ENCODE measurements at regions not wholly inside any gene's neighbourhood (a gene's known extent, or its start where the extent isn't known, plus 50 kb on each side); places are given as distances from the start of the nearest gene placed in this dataset.
"Not testable (repeated sequence)": the region's sequence is repeated elsewhere in the genome, so short reads cannot be mapped to it uniquely, and the experiment has no call there.

- DNase-seq, result no peak
Observed at GRCh38 chr2:175872721-175873120, 129.3 kb downstream of the LNPK start.

- no peak for DNase-seq
Observed at GRCh38 chr2:175872005-175872348, 130.1 kb downstream of the LNPK start.

- no peak for DNase-seq
Observed at GRCh38 chr2:175871331-175872004, 130.6 kb downstream of the LNPK start.

- DNase-seq, result no peak
Observed at GRCh38 chr2:175865716-175866115, 136.4 kb downstream of the LNPK start.

- no peak for DNase-seq
Observed at GRCh38 chr2:175864137-175864850, 137.8 kb downstream of the LNPK start.

GRCh38 chr2:175861958-175862357, 140.1 kb downstream of the LNPK start:
- DNase-seq, result no peak

- DNase-seq, result no peak
Observed at GRCh38 chr2:175855794-175856453, 146.1 kb downstream of the LNPK start.

- DNase-seq, result no peak
Observed at GRCh38 chr2:175855236-175855635, 146.8 kb downstream of the LNPK start.

GRCh38 chr2:175854665-175855064, 147.4 kb downstream of the LNPK start:
- DNase-seq, result no peak

GRCh38 chr2:175854129-175854528, 147.9 kb downstream of the LNPK start:
- DNase-seq, result no peak

GRCh38 chr2:175853616-175853890, 148.5 kb downstream of the LNPK start:
- no peak for DNase-seq

- DNase-seq, result no peak
Observed at GRCh38 chr2:175852879-175853615, 149.0 kb downstream of the LNPK start.

GRCh38 chr2:175847128-175847527, 154.9 kb downstream of the LNPK start:
- no peak for DNase-seq

- DNase-seq, result no peak
Observed at GRCh38 chr2:175844169-175844568, 157.9 kb downstream of the LNPK start.

GRCh38 chr2:175843625-175844024, 158.4 kb downstream of the LNPK start:
- no peak for DNase-seq

- DNase-seq, result no peak
Observed at GRCh38 chr2:175842996-175843395, 159.1 kb downstream of the LNPK start.

- DNase-seq, result not testable (repeated sequence)
Observed at GRCh38 chr2:175840765-175841164, 161.3 kb downstream of the LNPK start.

GRCh38 chr2:175840256-175840655, 161.8 kb downstream of the LNPK start:
- no peak for DNase-seq

GRCh38 chr2:175838979-175839378, 163.1 kb downstream of the LNPK start:
- DNase-seq, result no peak

GRCh38 chr2:175837046-175837445, 165.0 kb downstream of the LNPK start:
- no peak for DNase-seq

GRCh38 chr2:175836361-175836760, 165.7 kb downstream of the LNPK start:
- DNase-seq, result no peak

- DNase-seq, result no peak
Observed at GRCh38 chr2:175834477-175834876, 167.6 kb downstream of the LNPK start.

- DNase-seq, result no peak
Observed at GRCh38 chr2:175832866-175833265, 169.2 kb downstream of the LNPK start.

- DNase-seq, result no peak
Observed at GRCh38 chr2:175829741-175830140, 172.3 kb downstream of the LNPK start.

Data from NCI-H510A treated with DMSO at 0.1 percent for 48 hours (cell line).